Posterior vena cava (tissue), 2 donors: ENCODE measurements at regions not wholly inside any gene's neighbourhood (a gene's known extent, or its start where the extent isn't known, plus 50 kb on each side); places are given as distances from the start of the nearest gene placed in this dataset.

Source experiments
- DNase-seq: peaks from one replicate; pipeline ENCODE4 v3.0.0-alpha.2; 2020; ENCODE audit warnings: low spot score
- intact Hi-C, 2 donors: fragments of 100-400 bp; cut with DNase I; formaldehyde crosslinking; loops; one replicate each; pipeline versions ENCODE4 v1.14.1 to v1.14.2; 2022 to 2023
- donor health status: DM: yes; HTN: yes; CAD: no.
- donor health status: DM: yes; HTN: yes; CAD: no.

GRCh38 chr3:22091329-22091728 is 340.3 kb upstream of the ZNF385D start:
- no peak for DNase-seq

GRCh38 chr3:22098021-22098420 is 347.0 kb upstream of the ZNF385D start:
- intact Hi-C loops, result no loop called here
- DNase-seq, result no peak

More at GRCh38 chr3:22091329-22091728, 340.3 kb upstream of the ZNF385D start:
- intact Hi-C loops, result no loop called here

GRCh38 chr3:22101351-22101750 is 350.3 kb upstream of the ZNF385D start:
- no peak for DNase-seq
- intact Hi-C loops, result no loop called here

- no peak for DNase-seq
- intact Hi-C loops, result no loop called here
Measured at GRCh38 chr3:22101811-22102210, 350.8 kb upstream of the ZNF385D start.

- DNase-seq, result no peak
- intact Hi-C loops, result no loop called here
Measured at GRCh38 chr3:22103423-22103822, 352.4 kb upstream of the ZNF385D start.

- intact Hi-C loops, result no loop called here
- no peak for DNase-seq
Measured at GRCh38 chr3:22106213-22106896, 355.3 kb upstream of the ZNF385D start.

GRCh38 chr3:22111226-22111625 is 360.2 kb upstream of the ZNF385D start:
- intact Hi-C loops, result no loop called here
- no peak for DNase-seq

GRCh38 chr3:22113453-22113852 is 362.4 kb upstream of the ZNF385D start:
- intact Hi-C loops, result no loop called here
- DNase-seq, result no peak

- intact Hi-C loops, result no loop called here
- no peak for DNase-seq
Measured at GRCh38 chr3:22115581-22115980, 364.6 kb upstream of the ZNF385D start.

GRCh38 chr3:22117091-22117490 is 366.1 kb upstream of the ZNF385D start:
- no peak for DNase-seq
- intact Hi-C loops, result no loop called here

GRCh38 chr3:22117751-22118346 is 366.8 kb upstream of the ZNF385D start:
- intact Hi-C loops, result no loop called here
- DNase-seq, result no peak

- intact Hi-C loops, result no loop called here
- no peak for DNase-seq
Measured at GRCh38 chr3:22118542-22118941, 367.5 kb upstream of the ZNF385D start.

- intact Hi-C loops, result no loop called here
- no peak for DNase-seq
Measured at GRCh38 chr3:22121068-22121701, 370.2 kb upstream of the ZNF385D start.

- intact Hi-C loops, result no loop called here
- no peak for DNase-seq
Measured at GRCh38 chr3:22122567-22122966, 371.6 kb upstream of the ZNF385D start.

GRCh38 chr3:22129101-22129500 is 378.1 kb upstream of the ZNF385D start:
- intact Hi-C loops, result no loop called here
- DNase-seq, result no peak

- no peak for DNase-seq
- intact Hi-C loops, result no loop called here
Measured at GRCh38 chr3:22141769-22142168, 390.8 kb upstream of the ZNF385D start.

- DNase-seq, result no peak
- intact Hi-C loops, result no loop called here
Measured at GRCh38 chr3:22147161-22147560, 396.2 kb upstream of the ZNF385D start.

GRCh38 chr3:22156868-22157267 is 405.9 kb upstream of the ZNF385D start:
- no peak for DNase-seq
- intact Hi-C loops, result no loop called here

GRCh38 chr3:22157848-22158247 is 406.8 kb upstream of the ZNF385D start:
- DNase-seq, result no peak
- intact Hi-C loops, result no loop called here

GRCh38 chr3:22159004-22159695 is 408.1 kb upstream of the ZNF385D start:
- intact Hi-C loops, result no loop called here
- no peak for DNase-seq
